ENCODE measurements at regions not wholly inside any gene's neighbourhood (a gene's known extent, or its start where the extent isn't known, plus 50 kb on each side); places are given as distances from the start of the nearest gene placed in this dataset.
A peak's percentile ranks its signal among the peaks of the same experiment; 100 is the strongest.

DNA sequence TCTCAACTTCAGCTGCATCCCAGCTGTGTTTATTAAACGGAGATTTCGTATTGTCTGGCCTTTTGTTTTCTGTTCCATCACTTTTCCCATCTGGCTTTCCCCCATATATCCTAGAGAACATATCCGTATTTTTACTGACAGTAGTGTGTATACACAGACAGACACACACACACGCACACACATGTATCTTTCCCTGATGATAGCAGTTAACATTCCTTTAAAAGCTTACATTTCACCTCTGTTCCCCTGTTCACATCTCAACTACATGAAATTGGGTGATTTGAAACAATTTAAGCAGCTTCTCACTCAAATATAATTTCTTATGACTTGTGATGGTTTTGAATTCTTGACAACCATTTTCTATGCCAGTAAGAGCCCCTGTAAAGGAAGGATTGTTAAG is 207.1 kb upstream of the CEP162 start:
- no peak for DNase-seq (ENCODE audit: low read depth in 2 of 2)
- TF ChIP-seq, protein P1, sequence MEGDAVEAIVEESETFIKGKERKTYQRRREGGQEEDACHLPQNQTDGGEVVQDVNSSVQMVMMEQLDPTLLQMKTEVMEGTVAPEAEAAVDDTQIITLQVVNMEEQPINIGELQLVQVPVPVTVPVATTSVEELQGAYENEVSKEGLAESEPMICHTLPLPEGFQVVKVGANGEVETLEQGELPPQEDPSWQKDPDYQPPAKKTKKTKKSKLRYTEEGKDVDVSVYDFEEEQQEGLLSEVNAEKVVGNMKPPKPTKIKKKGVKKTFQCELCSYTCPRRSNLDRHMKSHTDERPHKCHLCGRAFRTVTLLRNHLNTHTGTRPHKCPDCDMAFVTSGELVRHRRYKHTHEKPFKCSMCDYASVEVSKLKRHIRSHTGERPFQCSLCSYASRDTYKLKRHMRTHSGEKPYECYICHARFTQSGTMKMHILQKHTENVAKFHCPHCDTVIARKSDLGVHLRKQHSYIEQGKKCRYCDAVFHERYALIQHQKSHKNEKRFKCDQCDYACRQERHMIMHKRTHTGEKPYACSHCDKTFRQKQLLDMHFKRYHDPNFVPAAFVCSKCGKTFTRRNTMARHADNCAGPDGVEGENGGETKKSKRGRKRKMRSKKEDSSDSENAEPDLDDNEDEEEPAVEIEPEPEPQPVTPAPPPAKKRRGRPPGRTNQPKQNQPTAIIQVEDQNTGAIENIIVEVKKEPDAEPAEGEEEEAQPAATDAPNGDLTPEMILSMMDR (IDR thresholded peaks at IDR 0.05; ENCODE audit: low read depth, low read length): no peak
- no peak overlapping the region for H3K4me3 ChIP-seq (replicated peaks in 1 of 2; ENCODE audit: low read depth in 2 of 2, low read length in 2 of 2)

DNA sequence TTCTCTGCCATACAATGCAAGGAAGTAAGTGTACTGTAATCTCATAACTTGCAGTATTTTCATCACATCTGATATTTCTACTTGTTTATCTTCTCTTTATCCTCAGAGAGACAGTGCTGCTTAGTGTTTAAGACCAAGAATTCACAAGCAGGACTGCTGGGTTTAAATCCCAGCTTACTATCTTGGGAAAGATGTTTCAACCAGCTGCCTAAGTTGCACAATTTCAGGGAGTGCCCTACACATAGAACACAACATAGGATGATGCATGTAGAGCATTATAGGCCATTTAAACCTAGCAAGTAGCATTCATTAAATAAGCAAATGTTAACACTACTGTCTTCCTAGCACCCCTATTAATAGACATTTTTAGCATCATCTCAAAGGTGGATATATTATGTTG is 205.2 kb upstream of the CEP162 start:
- TF ChIP-seq, protein P1 (IDR thresholded peaks at IDR 0.05; ENCODE audit: low read depth, low read length): no peak
- no peak overlapping the region for H3K4me3 ChIP-seq (replicated peaks in 1 of 2; ENCODE audit: low read depth in 2 of 2, low read length in 2 of 2)
- peak; percentile 64 to 81 for DNase-seq (ENCODE audit: low read depth in 2 of 2)

DNA sequence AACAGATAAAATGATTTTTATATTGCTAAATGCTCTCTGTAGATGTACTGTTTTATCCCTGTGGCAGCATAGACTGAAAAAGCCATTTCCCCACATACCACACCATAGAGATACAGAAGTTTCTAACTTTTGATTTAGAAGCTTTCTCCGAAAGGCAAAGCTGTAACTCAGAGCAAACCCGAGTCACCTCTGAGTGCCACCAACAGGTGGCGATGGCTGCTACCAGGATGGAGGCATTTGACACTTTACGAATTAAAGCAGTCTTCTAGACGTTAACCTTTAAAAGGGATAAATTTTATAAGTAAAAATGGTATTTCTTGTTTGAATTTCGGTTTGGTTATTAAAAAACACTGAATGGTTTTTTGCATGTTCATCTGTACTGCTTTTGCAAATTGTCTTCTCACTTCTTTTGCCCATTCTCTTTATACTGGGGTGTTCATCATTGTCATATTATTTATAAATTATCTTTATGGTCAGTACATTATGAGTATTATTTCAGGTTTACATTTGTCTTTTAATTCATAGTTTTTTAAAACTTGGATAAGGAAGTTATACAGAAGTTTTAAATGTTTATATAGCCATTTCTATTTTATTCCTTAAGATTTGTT is 201.0 kb upstream of the CEP162 start:
- no peak overlapping the region for H3K4me3 ChIP-seq (replicated peaks in 1 of 2; ENCODE audit: low read depth in 2 of 2, low read length in 2 of 2)
- peak; percentile 80 to 81 for DNase-seq (ENCODE audit: low read depth in 2 of 2)

DNA sequence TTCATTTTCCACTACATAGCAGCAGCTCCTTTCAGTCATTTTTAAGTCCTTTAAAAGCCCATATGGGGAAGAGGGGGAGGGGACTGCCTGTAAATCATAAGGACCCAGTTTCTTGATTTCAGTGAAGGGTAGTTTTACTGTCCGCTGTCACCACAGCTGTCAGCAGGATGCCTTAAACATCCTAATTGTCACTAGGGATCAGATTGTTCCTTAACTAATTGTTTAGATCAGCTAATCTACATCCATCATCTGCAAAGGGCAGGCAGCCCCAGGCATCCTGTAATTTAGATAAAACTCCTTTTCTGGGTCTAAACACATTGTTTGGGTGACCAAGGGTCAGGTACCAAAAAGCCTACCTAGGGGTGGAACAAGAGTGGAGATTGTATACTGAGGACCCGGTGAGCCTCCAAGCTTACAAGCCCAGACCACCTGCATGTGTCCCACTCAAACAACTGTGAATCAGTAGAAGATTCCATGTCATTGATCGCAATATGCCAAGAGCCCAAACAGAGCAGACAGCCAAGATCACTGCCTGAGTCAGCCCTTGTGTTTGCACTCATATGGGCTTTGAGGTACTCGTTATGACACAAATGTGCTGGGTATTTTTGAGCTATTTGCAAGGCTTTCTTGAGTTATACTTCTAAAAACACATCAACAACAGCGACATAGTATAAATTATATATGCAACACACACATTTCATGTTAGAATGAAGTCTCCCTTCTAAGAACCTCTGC is 198.7 kb upstream of the CEP162 start:
- DNase-seq (ENCODE audit: low read depth in 2 of 2): no peak
- TF ChIP-seq, protein P1 (IDR thresholded peaks at IDR 0.05; ENCODE audit: low read depth, low read length): no peak
- H3K4me3 ChIP-seq (replicated peaks in 1 of 2; ENCODE audit: low read depth in 2 of 2, low read length in 2 of 2): no peak overlapping the region

More for the DNA sequence above, 201.0 kb upstream of the CEP162 start:
- TF ChIP-seq, protein P1 (IDR thresholded peaks at IDR 0.05; ENCODE audit: low read depth, low read length): peak; percentile 96

DNA sequence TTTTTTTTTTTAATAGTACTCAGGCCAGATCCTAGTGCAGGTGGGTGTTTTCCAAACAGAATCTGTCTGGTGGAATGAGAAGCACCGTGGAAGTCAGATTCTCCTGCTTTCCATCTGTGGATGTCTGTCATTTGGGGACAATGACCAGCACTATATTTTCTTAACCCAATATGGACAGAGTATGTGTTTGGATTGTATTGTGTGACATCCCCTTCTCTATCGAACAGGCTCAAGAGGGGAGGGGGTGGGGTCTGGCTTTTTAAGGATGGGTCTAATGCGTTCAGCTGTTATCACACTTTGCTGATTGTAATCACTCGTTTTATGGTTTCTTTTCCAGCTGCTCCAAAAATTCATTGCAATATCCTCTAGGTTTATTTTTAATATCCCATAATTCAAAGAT is 197.5 kb upstream of the CEP162 start:
- no peak for DNase-seq (ENCODE audit: low read depth in 2 of 2)
- no peak overlapping the region for H3K4me3 ChIP-seq (replicated peaks in 1 of 2; ENCODE audit: low read depth in 2 of 2, low read length in 2 of 2)
- TF ChIP-seq, protein P1 (IDR thresholded peaks at IDR 0.05; ENCODE audit: low read depth, low read length): no peak

DNA sequence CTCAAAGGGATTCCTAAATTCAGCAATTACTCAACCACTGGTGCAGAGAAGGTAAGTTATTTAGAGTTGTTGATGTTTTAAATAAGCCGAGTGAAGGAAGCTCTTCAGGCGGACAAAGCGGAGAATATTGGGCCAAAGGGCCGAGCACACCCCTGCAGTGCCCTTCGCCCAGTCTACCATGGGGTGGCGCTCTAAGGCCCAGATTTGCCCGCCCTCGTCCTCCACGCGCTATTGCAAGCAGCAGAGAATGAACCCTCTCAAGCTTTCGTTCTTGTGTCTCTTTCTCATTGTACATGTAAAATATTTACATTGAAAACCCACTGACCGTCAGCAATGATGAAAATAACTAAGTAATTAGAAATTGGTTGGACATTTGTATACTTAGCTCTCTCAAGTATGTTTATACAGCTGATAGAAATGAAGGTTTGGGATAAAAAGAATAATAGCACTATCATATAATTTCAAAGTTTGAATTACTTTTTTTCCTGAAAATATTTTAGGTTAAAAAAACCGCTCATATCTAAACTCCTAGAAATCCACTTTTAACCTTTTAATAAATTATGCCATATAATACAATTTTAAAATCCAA is 195.0 kb upstream of the CEP162 start:
- DNase-seq (ENCODE audit: low read depth in 2 of 2): peak; percentile 78 to 85
- TF ChIP-seq, protein P1 (IDR thresholded peaks at IDR 0.05; ENCODE audit: low read depth, low read length): peak; percentile 94
- no peak overlapping the region for H3K4me3 ChIP-seq (replicated peaks in 1 of 2; ENCODE audit: low read depth in 2 of 2, low read length in 2 of 2)
